NCI-H460 (cell line): ENCODE measurements at regions not wholly inside any gene's neighbourhood (a gene's known extent, or its start where the extent isn't known, plus 50 kb on each side); places are given as distances from the start of the nearest gene placed in this dataset.
"Not testable (repeated sequence)": the region's sequence is repeated elsewhere in the genome, so short reads cannot be mapped to it uniquely, and the experiment has no call there.

ENCODE experiments used
- DNase-seq: peaks from one replicate; pipeline ENCODE4 v3.0.0-alpha.2; 2016; ENCODE audit warnings: low read depth; ENCODE audit errors: extremely low read depth

DNA sequence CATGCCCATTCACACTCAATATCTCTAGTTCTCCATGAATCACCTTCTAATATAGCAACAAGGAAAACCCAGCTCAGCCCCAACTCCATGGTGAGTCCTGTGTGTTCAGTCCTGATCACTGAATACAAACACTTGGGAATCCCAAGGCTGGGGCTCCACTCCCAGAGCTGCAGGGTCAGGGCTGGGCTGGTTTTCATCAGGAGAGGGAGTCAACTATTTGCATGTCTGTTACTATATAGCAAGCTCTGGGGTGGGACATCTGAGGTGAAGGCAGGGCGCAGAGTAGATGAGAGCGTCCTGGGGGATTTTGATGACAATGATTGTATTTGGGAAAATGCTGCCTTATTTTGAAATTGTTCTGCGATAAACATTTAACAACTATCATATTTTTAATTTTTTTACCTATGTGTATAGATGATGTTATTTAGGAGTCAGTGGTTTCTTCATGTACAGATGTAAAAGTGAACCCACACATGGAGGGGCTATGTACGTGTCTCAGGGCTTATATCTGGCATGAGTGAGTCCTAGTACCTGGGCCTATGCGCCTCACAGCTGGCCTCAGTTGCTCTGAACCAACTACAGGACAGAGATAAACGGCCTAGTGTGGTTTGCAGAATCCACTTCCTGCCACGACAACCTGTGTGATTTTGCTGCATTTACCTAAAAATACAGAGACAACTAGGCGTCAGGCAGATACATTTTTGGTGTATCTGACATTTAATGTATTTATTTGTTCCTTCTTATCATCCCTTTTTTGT lies 603.7 kb downstream of the TMEM121 start:
- DNase-seq = not testable (repeated sequence)

DNA sequence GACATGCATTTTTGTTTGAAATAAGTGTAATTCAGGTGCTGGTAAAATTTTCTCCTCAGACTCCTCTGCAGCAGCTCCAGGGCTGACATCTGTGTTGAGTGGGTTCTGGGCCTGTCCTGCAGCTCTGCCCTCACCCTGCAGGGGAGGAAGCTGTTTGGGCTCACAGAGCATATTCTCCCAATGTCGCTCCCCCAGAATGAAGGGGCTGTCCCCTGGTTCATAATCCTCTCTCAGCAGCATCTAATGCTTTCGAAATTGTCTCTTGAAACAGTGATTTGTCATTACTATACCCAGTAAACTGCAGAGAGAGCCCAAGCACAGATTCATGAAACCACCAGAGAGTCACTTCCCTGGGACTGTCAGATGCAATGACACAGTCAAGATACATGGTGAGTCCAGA lies 606.7 kb downstream of the TMEM121 start:
- DNase-seq = not testable (repeated sequence)

DNA sequence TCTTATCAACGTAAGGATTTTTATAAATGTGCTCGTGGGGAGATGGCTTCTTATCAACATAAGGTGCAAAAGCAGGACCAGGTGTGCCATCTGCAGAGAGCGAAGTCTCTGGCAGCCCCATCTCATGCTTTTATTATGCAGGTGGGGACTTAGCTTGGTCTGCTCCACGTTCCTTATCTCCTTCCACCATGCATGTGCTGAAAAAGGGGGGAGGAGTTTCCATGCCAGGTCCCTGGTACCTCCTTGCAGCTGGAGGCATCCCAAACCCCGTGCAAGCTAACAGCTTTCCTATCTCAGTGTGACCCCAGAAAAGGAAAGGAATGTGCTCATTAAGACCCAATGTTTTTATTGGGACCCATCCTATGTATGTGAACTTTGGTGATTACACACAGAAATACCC lies 608.5 kb downstream of the TMEM121 start:
- DNase-seq = no peak

DNA sequence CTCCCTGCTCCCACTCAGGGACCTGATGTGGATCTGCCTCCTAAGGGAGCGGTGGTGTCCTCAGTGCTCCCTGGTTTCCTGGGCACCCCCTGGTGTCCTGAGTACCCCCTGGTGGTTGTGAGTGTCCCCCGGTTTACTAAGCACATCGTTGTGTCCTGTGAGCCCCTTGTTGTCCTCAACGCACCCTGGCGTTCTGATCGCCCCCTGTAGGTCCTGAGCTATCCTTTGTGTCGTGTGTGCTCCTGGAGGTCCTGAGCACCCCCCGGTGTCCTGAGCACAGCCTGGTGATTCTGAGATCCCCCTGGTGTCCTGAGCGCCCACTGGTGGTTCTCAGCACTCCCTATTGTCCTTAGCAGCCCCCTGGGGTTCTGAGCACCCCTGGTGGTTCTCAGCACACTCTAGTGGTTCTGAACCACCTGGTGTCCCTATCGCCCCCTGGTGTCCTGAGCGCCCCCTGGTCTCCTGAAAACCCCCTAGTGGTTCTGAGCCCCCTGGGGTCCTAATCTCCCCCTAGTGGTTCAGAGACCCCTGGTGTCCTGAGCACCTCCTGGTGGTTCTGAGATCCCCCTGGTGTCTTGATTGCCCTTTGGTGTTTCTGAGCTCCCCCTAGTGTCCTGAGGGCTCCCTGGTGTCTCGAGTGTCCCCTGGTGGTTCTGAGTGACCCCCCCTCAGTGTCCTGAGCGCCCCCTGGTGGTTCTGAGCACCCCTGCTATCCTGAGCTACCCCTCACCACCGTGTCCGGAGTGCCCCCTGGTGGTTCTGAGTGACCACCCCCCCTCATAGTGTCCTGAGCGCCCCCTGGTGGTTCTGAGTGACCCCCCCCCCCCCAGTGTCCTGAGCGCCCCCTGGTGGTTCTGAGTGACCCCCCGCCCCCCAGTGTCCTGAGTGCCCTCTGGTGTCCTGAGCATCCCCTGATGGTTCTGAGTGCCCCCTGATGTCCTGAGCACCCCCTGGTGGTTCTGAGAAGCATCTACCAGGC lies 615.1 kb downstream of the TMEM121 start:
- no peak for DNase-seq

DNA sequence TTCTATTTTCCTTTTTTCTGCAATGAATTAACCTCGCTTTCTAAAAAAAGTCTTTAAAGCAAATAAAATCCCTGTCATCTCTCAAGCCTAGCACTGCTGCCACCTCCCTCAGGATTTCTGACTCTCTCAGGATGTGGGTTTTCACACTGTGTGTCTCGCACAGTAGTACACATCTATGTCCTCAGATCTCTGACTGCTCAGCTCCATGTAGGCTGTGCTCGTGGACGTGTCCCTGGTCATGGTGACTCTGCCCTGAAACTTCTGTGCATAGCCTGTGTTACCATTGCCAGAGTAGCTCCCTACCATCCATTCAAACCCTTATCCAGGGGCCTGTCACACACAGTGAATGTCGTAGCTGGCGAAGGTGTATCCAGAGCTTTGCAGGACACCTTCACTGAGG lies 619.3 kb downstream of the TMEM121 start:
- not testable (repeated sequence) for DNase-seq

DNA sequence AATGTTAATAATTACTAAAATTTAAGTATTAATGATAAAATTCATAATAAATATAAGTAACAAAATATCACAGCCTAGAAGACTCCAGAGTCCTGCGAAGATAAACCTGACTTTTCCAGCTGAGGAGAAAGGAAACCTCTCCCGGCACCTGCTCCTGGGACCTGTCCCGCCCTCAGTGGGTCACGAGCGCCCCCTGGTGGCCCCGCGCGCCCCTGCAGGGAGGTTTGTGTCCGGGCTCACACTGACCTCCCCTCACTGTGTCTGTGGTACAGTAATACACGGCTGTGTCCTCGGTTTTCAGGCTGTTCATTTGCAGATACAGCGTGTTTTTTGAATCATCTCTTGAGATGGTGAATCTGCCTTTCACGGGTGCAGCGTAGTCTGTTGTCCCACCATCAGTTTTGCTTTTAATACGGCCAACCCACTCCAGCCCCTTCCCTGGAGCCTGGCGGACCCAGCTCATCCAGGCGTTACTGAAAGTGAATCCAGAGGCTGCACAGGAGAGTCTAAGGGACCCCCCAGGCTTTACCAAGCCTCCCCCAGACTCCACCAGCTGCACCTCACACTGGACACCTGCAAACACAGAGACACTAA lies 627.1 kb downstream of the TMEM121 start:
- DNase-seq = peak; percentile 47

DNA sequence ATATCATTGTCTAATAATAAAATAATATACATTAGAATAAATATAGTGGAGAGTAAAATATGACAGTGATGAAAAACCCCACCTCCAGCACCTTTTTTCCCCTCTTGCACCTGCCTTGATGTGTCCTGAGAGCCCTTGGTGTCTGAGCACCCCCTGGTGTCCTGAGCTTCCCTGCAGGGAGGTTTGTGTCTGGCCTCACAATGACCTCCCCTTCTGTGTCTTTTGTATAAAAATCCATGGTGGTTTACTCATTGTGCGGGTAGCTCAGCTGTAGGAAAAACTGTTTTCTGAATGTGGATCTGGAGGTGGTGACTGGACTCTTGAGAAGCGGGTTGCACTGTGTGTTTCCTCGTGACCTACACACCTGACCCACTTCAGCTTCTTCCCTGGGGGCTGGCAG lies 636.9 kb downstream of the TMEM121 start:
- no peak for DNase-seq

DNA sequence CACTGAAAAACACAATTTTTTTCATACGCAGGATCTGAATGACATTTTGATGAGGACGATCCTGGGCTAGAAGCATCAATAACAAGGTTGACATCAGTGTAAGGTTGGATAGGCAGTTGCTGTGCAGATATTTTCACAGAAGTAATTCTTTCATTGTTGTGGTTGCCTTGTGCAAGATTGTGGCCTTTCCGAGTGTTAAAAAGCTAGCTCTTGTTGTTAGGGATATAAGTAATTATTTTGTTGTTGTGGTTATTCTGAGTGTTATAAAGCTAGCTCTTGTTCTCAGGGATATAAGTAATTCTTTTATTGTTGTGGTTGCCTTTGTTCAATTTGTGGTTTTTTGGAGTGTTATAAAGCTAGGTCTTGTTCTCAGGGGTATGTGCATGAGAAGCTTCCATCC lies 637.4 kb downstream of the TMEM121 start:
- not testable (repeated sequence) for DNase-seq

DNA sequence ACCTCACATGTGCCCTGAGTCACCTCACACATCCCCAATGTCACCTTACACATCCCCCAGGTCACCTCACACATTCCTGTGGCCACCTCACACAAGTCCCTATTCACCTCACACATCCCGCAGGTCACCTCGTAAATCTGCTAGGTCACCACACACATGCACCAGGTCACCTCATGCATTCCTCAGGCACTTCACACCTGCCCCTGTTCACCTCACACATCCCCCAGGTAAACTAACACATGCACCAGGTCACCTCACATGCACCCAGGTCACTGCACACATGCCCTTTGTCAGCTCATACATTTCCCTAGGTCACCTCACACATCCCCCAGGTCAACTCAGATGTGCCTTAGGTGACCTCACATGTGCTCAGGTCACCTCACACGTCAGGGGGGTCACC lies 639.8 kb downstream of the TMEM121 start:
- DNase-seq = no peak

DNA sequence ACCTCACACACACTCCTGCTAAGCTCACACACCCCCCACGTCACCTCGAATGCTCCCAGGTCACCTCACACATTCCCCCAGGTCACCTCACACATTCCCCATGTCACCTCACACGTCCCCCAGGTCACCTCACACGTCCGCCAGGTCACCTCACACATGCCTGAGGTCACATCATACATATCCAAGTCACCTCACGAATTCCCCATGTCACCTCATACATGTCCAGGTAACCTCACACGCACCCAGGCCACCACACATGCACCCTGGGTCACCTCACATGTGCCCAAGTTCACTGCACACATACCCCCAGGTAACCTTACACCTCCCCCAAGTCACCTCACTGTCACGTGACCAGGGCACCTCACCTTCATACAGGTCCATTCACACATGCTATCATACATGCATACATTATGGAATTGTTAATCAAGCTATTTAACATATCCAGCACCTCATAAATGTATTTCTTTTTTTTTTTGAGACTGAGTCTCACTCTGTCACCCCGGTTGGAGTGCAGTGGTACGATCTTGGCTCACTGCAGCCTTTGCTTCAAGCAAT lies 640.3 kb downstream of the TMEM121 start:
- DNase-seq = no peak

DNA sequence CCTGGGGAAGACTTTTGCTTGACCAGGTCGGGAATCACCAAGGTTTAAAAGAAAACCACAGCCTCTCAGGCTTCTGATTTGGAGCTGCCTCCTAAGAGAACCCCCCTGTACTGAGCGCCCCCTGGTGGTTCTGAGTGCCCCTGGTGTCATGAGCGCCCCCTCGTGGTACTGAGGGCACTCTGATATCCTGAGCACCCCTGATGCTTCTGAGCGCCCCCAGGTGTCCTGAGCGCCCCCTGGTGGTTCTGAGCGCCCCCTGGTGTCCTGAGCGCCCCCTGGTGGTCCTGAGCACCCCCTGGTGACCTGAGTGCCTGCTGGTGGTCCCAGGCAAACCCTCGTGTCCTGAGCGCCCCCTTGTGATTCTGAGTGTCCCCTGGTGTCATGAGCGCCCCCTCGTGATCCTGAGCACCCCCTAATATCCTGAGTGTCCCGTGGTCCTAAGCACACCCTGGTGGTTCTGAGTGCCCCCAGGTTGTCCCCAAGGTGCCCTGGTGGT lies 643.8 kb downstream of the TMEM121 start:
- not testable (repeated sequence) for DNase-seq

DNA sequence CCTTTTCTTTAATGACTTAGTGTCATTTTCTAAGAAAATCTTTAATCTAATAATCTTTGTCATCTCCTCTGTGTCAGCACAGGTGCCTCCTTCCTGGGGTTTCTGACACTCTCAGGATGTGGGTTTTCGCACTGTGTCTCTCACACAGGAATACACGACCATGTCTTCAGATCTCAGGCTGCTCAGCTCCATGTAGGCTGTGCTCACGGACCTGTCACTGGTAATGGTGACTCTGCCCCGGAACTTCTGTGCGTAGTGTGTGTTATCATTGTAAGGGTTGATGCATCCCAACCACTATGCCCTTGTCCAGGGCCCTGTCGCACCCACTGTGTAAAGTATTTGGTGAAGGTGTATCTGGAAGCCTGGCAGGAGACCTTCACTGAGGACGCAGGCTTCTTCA lies 647.8 kb downstream of the TMEM121 start:
- no peak for DNase-seq

DNA sequence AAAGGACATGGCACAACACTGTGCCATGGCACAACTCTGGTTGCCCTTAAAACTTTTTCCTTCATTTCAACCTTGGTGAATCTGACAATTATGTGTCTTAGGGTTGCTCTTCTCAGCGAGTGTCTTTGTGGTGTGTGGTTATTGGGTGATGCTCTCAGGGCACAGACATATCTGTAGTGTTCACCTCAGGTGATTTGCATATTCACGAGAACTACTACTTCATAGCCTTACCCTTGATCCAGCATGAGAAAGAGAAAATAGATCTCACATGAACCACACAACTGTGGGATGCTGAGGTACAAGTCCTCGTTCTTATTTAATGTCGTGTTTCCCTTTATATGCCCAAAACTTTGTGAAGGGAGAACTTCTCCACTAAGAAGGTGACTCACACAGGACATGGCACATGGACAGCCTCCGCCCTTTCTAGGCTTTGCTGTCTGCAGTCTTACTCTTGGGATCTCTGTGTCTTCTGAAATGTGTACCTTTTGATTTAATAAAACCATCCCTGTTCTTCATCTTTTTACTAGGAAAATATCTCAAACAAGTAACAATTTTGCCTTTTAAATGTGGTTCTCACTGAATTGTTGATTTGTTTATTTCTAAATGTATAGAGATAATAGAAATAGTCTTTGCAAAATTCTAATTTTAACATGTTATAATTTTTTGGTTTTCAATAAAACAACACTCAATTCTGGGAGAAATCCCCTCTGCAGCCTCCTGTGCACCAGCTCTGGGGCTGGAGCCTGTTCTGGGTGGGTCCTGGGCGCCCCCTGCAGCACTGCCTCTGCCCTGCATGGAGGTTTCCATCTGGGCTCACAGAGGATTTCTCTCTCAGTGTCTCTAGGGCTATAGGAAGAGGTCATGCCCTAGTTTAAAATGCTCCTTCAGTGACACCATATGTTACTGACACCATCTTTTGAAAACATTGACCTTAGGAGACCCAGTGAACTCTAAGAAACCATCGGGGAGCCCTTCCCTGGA lies 651.2 kb downstream of the TMEM121 start:
- DNase-seq = not testable (repeated sequence)

DNA sequence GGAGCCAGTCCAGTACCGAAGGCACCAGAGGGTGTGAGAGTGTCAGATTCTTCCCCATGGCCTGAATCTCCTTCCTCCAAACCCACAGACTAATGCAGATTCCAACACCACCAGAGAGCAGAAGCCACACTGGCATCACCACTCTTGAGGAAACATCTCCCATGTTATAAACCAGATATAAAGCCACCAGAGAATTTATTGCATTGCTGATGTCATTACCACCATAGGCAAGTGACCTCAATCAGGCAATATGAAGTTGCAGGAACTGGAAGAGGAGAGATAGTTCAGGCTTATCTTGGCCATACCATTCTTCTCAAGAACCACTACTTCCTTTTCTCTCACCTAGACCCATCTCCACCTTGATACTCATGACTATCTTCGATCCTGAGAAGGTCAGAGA lies 653.4 kb downstream of the TMEM121 start:
- no peak for DNase-seq

DNA sequence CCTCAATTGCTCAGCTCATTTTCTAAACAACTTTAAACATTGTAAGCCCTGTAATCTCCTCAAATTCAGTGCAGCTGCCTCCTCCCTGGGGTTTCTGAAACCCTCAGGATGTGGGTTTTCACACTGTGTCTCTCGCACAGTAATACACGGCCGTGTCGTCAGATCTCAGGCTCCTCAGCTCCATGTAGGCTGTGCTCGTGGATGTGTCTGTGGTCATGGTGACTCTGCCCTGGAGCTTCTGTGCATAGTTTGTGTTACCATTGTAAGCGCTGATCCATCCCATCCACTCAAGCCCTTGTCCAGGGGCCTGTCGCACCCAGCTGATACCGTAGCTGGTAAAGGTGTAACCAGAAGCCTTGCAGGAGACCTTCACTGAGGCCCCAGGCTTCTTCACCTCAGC lies 658.4 kb downstream of the TMEM121 start:
- DNase-seq = not testable (repeated sequence)

DNA sequence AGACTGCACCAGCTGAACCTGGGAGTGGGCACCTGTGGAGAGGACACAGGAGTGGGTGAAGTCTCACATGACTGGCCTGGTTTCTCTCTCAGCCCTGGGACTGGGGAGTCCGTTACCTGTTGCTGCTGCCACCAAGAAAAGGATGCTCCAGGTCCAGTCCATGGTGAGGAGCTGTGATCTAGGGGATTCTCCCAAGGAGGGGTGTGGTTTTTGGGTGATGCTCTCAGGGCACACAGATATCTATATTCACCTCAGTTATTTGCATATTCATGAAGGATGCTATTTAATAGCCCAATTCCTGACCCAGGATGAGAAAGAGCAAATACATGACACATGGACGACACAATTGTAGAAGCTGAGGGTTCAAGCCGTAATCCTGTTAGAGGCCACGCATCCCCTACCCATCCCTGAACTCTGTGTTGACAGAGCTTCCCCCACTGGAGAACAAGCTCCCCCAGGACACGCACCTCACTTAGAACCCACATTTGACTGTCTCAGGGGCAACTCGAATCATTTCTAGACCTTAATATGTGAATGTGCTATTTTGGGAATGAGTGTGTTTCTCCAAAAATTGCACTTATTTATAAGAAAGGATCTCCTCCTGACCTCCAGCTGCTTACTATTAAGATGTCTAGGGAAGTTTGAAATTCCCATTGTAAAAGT lies 658.9 kb downstream of the TMEM121 start:
- DNase-seq = not testable (repeated sequence)

DNA sequence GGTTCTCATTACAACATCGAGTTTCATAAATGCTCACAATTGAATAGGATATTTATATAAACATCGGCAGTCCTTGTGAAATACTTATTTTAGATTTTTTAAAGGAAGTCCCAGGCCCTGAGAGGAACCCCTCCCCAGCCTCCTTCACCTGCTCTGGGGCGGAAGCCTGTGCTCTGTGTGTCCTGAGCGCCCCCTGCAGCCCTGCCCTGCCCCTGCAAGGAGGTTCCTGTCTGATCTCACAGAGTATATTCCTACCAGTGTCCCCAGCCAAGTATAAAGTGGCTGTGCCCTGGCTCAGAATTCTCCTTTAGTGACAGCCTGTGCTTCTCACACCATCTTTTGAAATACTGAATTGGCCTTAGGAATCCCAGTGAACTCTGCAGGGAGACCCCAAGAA lies 659.5 kb downstream of the TMEM121 start:
- no peak for DNase-seq

DNA sequence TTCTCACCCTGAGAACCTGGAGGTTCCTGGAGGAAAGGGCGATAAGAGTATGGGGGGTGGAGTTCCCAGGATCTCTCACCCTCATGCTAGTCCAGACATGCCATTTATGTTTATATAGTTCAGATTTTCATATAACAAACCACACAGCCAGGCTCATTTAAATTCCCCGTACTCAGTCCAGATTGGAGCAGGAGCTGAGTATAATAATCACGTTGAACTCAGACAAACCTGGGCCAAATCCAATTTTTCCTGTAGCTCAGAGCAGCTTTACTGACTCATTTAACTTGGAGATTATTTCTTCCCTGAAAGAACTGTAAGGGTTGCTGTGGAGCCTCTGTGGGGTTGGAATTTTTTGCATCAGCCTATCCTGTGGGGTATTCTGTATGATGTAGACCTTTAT lies 660.8 kb downstream of the TMEM121 start:
- DNase-seq = no peak

DNA sequence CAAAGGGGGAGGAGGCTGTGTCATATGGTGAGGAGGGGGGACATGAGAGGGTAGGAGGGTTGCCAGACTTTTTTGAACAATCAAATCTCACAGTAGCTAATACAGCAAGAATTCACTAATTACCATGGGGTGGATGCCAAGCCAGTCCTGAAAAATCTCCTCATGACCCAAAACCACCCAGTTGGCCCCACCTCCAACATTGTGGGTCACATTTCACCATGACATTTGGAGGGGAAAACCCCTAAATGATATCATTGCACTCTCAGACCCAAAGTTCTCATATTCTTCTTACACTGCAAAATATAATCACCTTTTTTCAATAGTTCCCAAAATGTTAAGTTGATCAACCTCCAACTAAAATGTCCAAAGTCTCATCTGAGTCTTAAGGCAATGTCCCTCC lies 666.3 kb downstream of the TMEM121 start:
- DNase-seq = not testable (repeated sequence)
